ENCODE measurements at regions not wholly inside any gene's neighbourhood (a gene's known extent, or its start where the extent isn't known, plus 50 kb on each side); places are given as distances from the start of the nearest gene placed in this dataset.

- H3K27ac ChIP-seq: peak overlapping the region; percentile 27 to 62 (median 52)
- no peaks in the 10 kb centered on the region for H3K36me3 ChIP-seq
- DNase-seq: no peak
- H3K9me3 ChIP-seq: no peaks in the 10 kb centered on the region
- peaks cover 0 to 47% (median 30%) of the 10 kb centered on the region in 4 donors for H3K4me1 ChIP-seq
- TF ChIP-seq POLR2AphosphoS5 (IDR thresholded peaks at IDR 0.05) (peak in 2 of 4 donors; percentile 17 to 19), CTCF (IDR thresholded peaks at IDR 0.05) (no peak)
- no peak overlapping the region for H3K4me3 ChIP-seq
- no peaks in the 10 kb centered on the region for H3K27me3 ChIP-seq
- 63 to 66% methylated on average over 4 of the region's 4 CpGs for WGBS, 2 donors
- intact Hi-C loops (cut with DNase I): no loop called here
Observed at GRCh38 chr4:124028182-124028581, 631.6 kb downstream of the SPRY1 start.

- WGBS, 2 donors: 49 to 66% methylated on average over 2 of the region's 2 CpGs
- TF ChIP-seq POLR2AphosphoS5 (IDR thresholded peaks at IDR 0.05) (peak in 1 of 4 donors; percentile 9), CTCF (IDR thresholded peaks at IDR 0.05) (no peak), EP300 (IDR thresholded peaks at IDR 0.05) (no peak), POLR2A (IDR thresholded peaks at IDR 0.05) (no peak)
Observed at GRCh38 chr4:124030147-124030546, 633.6 kb downstream of the SPRY1 start.

GRCh38 chr4:124032035-124032434 lies 635.4 kb downstream of the SPRY1 start:
- Histone ChIP-seq H3K4me1 (peaks cover 0 to 70% (median 45%) of the 10 kb centered on the region in 4 donors), H3K27me3 (no peaks in the 10 kb centered on the region), H3K4me3 (no peak overlapping the region), H3K27ac (peak overlapping the region in 3 of 4 donors; percentile 26 to 61 (median 48)), H3K36me3 (no peaks in the 10 kb centered on the region), H3K9me3 (no peaks in the 10 kb centered on the region)
- 39 to 67% methylated on average over 1 of the region's 1 CpG for WGBS, 2 donors
- DNase-seq: no peak
- TF ChIP-seq POLR2A (IDR thresholded peaks at IDR 0.05): no peak
- TF ChIP-seq POLR2AphosphoS5 (IDR thresholded peaks at IDR 0.05): peak in 2 of 4 donors; percentile 16 to 21
- intact Hi-C loops (cut with DNase I): loop anchor here (10.0 kb wide), 1 partner anchor 163 kb away; no protein-coding TSS in a partner anchor

More at GRCh38 chr4:124030147-124030546, 633.6 kb downstream of the SPRY1 start:
- H3K4me3 ChIP-seq: no peak overlapping the region
- intact Hi-C loops (cut with DNase I): loop anchor here (10.0 kb wide), 1 partner anchor 165 kb away; no protein-coding TSS in a partner anchor
- peaks cover 0 to 52% (median 35%) of the 10 kb centered on the region in 4 donors for H3K4me1 ChIP-seq
- H3K9me3 ChIP-seq: no peaks in the 10 kb centered on the region
- DNase-seq: peak; percentile 70
- no peaks in the 10 kb centered on the region for H3K36me3 ChIP-seq
- H3K27me3 ChIP-seq: no peaks in the 10 kb centered on the region
- H3K27ac ChIP-seq: peak overlapping the region; percentile 47 to 72 (median 58)

GRCh38 chr4:124035364-124036041 lies 638.9 kb downstream of the SPRY1 start:
- H3K27ac ChIP-seq: peak overlapping the region; percentile 18 to 63 (median 56)
- H3K36me3 ChIP-seq: no peaks in the 10 kb centered on the region
- peaks cover 0 to 52% (median 26%) of the 10 kb centered on the region in 4 donors for H3K4me1 ChIP-seq
- no peaks in the 10 kb centered on the region for H3K27me3 ChIP-seq
- intact Hi-C loops (cut with DNase I): loop anchor here (10.0 kb wide), 1 partner anchor 159 kb away; no protein-coding TSS in a partner anchor
- 67 to 73% methylated on average over 1 of the region's 1 CpG for WGBS, 2 donors
- H3K4me3 ChIP-seq: no peak overlapping the region
- DNase-seq: no peak
- H3K9me3 ChIP-seq: no peaks in the 10 kb centered on the region
- TF ChIP-seq CTCF (IDR thresholded peaks at IDR 0.05) (no peak), EP300 (IDR thresholded peaks at IDR 0.05) (no peak), POLR2AphosphoS5 (IDR thresholded peaks at IDR 0.05) (peak; percentile 27 to 71 (median 62)), POLR2A (IDR thresholded peaks at IDR 0.05) (no peak)

GRCh38 chr4:124037236-124037635 lies 640.6 kb downstream of the SPRY1 start:
- intact Hi-C loops (cut with DNase I): loop anchor here (10.0 kb wide), 1 partner anchor 158 kb away; no protein-coding TSS in a partner anchor
- Histone ChIP-seq H3K4me1 (peaks cover 0 to 37% (median 19%) of the 10 kb centered on the region in 4 donors), H3K4me3 (no peak overlapping the region), H3K36me3 (no peaks in the 10 kb centered on the region), H3K27ac (peak overlapping the region in 3 of 4 donors; percentile 18 to 63 (median 62)), H3K9me3 (no peaks in the 10 kb centered on the region), H3K27me3 (no peaks in the 10 kb centered on the region)
- DNase-seq: no peak
- TF ChIP-seq POLR2AphosphoS5 (IDR thresholded peaks at IDR 0.05) (peak in 2 of 4 donors; percentile 10 to 35), CTCF (IDR thresholded peaks at IDR 0.05) (no peak), EP300 (IDR thresholded peaks at IDR 0.05) (no peak)

All from sigmoid colon (tissue), 6 donors.